Tibial artery (tissue), 4 donors: ENCODE measurements at regions not wholly inside any gene's neighbourhood (a gene's known extent, or its start where the extent isn't known, plus 50 kb on each side); places are given as distances from the start of the nearest gene placed in this dataset.
"Not testable (repeated sequence)": the region's sequence is repeated elsewhere in the genome, so short reads cannot be mapped to it uniquely, and the experiment has no call there.

Source experiments
- DNase-seq, 2 donors: peaks; one replicate each; pipeline ENCODE4 v3.0.0-alpha.2; 2019
- H3K27ac ChIP-seq, 2 donors: fragments of 200-600 bp; sonication (generic) in 1 of 2; 1 replicate in 1 of 2; 2 replicates in 1 of 2; pipeline ENCODE4 v1.5.1; 2018 to 2019; ENCODE audit warnings: mild to moderate bottlenecking in 1 of 2
- H3K27me3 ChIP-seq, 2 donors: fragments of 200-600 bp; sonication (generic) in 1 of 2; one replicate each; pipeline versions ENCODE4 v1.5.1 to v1.6.0; 2016 to 2019
- H3K36me3 ChIP-seq, 3 donors: fragments of 200-600 bp; sonication (generic) in 2 of 3; one replicate each; pipeline ENCODE4 v1.5.1; 2016 to 2019; ENCODE audit warnings: mild to moderate bottlenecking in 2 of 3
- H3K4me1 ChIP-seq, 4 donors: fragments of 200-600 bp; sonication (generic) in 2 of 4; 1 replicate in 3 of 4; 2 replicates in 1 of 4; pipeline ENCODE4 v1.5.1; 2016 to 2019
- H3K4me3 ChIP-seq, 2 donors: fragments of 200-600 bp; sonication (generic) in 1 of 2; 1 replicate in 1 of 2; 2 replicates in 1 of 2; pipeline ENCODE4 v1.5.1; 2018 to 2019; ENCODE audit warnings: mild to moderate bottlenecking in 2 of 2
- H3K9me3 ChIP-seq, 3 donors: fragments of 200-600 bp; sonication (generic) in 1 of 3; one replicate each; pipeline ENCODE4 v1.5.1; 2016 to 2019
- intact Hi-C: fragments of 100-400 bp; cut with DNase I; formaldehyde crosslinking; loops from one replicate; pipeline ENCODE4 v1.15.0; 2023; ENCODE audit warnings: low total_unique reads
- TF ChIP-seq, protein P1 (sequence below), 2 experiments: fragments of 200-600 bp in 1 of 2; fragments of 450-650 bp in 1 of 2; IDR thresholded peaks; one replicate each; pipeline ENCODE4 v1.5.1; 2017 to 2019; ENCODE audit warnings: antibody characterized with exemption in 2 of 2, mild to moderate bottlenecking in 1 of 2, moderate library complexity in 1 of 2

GRCh38 chr17:52451294-52451861, 292.9 kb upstream of the CA10 start:
- H3K4me1 ChIP-seq: no peaks in the 10 kb centered on the region
- no peak for DNase-seq
- H3K27me3 ChIP-seq: no peaks in the 10 kb centered on the region
- H3K36me3 ChIP-seq: no peaks in the 10 kb centered on the region
- TF ChIP-seq, protein P1, sequence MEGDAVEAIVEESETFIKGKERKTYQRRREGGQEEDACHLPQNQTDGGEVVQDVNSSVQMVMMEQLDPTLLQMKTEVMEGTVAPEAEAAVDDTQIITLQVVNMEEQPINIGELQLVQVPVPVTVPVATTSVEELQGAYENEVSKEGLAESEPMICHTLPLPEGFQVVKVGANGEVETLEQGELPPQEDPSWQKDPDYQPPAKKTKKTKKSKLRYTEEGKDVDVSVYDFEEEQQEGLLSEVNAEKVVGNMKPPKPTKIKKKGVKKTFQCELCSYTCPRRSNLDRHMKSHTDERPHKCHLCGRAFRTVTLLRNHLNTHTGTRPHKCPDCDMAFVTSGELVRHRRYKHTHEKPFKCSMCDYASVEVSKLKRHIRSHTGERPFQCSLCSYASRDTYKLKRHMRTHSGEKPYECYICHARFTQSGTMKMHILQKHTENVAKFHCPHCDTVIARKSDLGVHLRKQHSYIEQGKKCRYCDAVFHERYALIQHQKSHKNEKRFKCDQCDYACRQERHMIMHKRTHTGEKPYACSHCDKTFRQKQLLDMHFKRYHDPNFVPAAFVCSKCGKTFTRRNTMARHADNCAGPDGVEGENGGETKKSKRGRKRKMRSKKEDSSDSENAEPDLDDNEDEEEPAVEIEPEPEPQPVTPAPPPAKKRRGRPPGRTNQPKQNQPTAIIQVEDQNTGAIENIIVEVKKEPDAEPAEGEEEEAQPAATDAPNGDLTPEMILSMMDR (IDR thresholded peaks at IDR 0.05): no peak
- H3K27ac ChIP-seq: no peak overlapping the region
- H3K9me3 ChIP-seq: no peaks in the 10 kb centered on the region
- intact Hi-C loops: no loop called here
- H3K4me3 ChIP-seq: no peak overlapping the region

- H3K4me1 ChIP-seq: no peaks in the 10 kb centered on the region
- H3K9me3 ChIP-seq: no peaks in the 10 kb centered on the region
- TF ChIP-seq, protein P1 (IDR thresholded peaks at IDR 0.05): no peak
- no peak overlapping the region for H3K4me3 ChIP-seq
- H3K27me3 ChIP-seq: no peaks in the 10 kb centered on the region
- no peaks in the 10 kb centered on the region for H3K36me3 ChIP-seq
- intact Hi-C loops: no loop called here
- DNase-seq: no peak
- H3K27ac ChIP-seq: no peak overlapping the region
Observed at GRCh38 chr17:52442350-52442749, 283.8 kb upstream of the CA10 start.

DNA sequence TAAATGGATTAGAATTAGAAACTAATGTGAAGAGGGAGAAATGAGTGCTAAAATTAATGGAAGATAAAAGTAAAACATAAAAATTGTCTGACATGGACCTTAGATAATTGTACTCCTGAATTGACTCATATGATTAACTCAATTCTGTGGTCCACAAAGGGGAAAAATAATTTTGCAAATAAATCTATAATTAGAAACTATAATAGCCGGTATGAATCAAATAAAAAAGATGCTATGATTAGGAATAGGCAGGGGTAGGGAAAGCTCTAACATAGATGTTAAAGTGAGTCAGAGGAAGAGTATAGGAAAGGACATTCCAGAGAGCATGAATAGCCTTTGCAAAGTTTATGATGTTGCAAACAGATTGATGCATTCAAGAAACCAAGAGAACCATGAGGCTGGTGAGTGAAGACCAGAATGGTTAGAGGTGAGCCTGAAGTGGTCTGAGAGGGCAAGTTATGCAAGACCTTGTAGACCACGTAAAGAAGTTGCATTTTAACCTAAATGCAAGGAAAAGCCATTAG, 262.1 kb upstream of the CA10 start:
- Histone ChIP-seq H3K4me1 (peaks cover 0 to 19% (median 12%) of the 10 kb centered on the region in 4 donors), H3K27me3 (no peaks in the 10 kb centered on the region), H3K27ac (no peak overlapping the region), H3K4me3 (no peak overlapping the region), H3K36me3 (no peaks in the 10 kb centered on the region), H3K9me3 (no peaks in the 10 kb centered on the region)
- intact Hi-C loops: no loop called here
- DNase-seq: no peak
- TF ChIP-seq, protein P1 (IDR thresholded peaks at IDR 0.05): no peak

GRCh38 chr17:52419229-52419641, 260.7 kb upstream of the CA10 start:
- Histone ChIP-seq H3K27ac (no peak overlapping the region), H3K36me3 (no peaks in the 10 kb centered on the region), H3K4me1 (peaks cover 0 to 19% (median 12%) of the 10 kb centered on the region in 4 donors), H3K9me3 (no peaks in the 10 kb centered on the region), H3K4me3 (no peak overlapping the region), H3K27me3 (no peaks in the 10 kb centered on the region)
- TF ChIP-seq, protein P1 (IDR thresholded peaks at IDR 0.05): no peak
- peak in 1 of 2 donors; percentile 19 for DNase-seq
- intact Hi-C loops: no loop called here

DNA sequence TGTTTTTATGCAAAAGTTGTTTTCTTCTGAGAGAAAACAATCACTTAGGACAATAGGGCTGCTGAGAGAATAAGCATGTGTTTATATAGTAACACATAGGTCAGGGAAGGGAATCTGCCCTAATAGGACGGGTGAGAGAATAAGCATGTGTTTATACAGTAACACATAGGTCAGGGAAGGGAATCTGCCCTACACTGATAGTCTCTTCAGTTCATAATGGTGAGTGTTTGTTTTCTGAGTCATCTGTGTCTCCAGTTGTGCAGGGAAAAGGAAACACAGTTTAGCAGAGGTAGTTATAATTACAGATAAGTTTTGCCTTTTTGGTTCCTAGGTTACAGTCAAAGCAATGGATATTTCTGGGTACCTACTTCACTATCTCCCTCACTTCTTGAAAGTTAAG, 252.3 kb upstream of the CA10 start:
- no peak overlapping the region for H3K4me3 ChIP-seq
- H3K36me3 ChIP-seq: no peaks in the 10 kb centered on the region
- TF ChIP-seq, protein P1 (IDR thresholded peaks at IDR 0.05): no peak
- no peak for DNase-seq
- no peaks in the 10 kb centered on the region for H3K4me1 ChIP-seq
- H3K9me3 ChIP-seq: no peaks in the 10 kb centered on the region
- H3K27ac ChIP-seq: no peak overlapping the region
- intact Hi-C loops: no loop called here
- no peaks in the 10 kb centered on the region for H3K27me3 ChIP-seq

DNA sequence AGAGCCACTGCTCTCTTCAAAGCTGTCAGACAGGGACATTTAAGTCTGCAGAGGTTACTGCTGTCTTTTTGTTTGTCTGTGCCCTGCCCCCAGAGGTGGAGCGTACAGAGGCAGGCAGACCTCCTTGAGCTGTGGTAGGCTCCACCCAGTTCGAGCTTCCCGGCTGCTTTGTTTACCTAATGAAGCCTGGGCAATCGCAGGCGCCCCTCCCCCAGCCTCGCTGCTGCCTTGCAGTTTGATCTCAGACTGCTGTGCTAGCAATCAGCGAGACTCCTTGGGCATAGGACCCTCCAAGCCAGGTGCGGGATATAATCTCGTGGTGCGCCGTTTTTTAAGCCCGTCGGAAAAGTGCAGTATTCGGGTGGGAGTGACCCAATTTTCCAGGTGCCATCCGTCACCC, 250.7 kb upstream of the CA10 start:
- DNase-seq, H3K4me3 ChIP-seq, intact Hi-C loops, H3K27me3 ChIP-seq, H3K9me3 ChIP-seq, H3K36me3 ChIP-seq, H3K27ac ChIP-seq, H3K4me1 ChIP-seq: not testable (repeated sequence)
